Peyer's patch (tissue), 4 donors: ENCODE measurements at regions not wholly inside any gene's neighbourhood (a gene's known extent, or its start where the extent isn't known, plus 50 kb on each side); places are given as distances from the start of the nearest gene placed in this dataset.

Source experiments
- DNase-seq, 3 donors: peaks; one replicate each; pipeline ENCODE4 v3.0.0-alpha.2; 2017 to 2019
- H3K27ac ChIP-seq, 4 donors: fragments of 200-600 bp; sonication (generic); one replicate each; pipeline ENCODE4 v1.5.1; 2016 to 2019
- H3K27me3 ChIP-seq, 2 donors: fragments of 200-600 bp; sonication (generic); one replicate each; pipeline ENCODE4 v1.5.1; 2019
- H3K36me3 ChIP-seq, 3 donors: fragments of 200-600 bp; sonication (generic); one replicate each; pipeline ENCODE4 v1.5.1; 2016 to 2019
- H3K4me1 ChIP-seq, 4 donors: fragments of 200-600 bp; sonication (generic); one replicate each; pipeline ENCODE4 v1.5.1; 2016 to 2019
- H3K4me3 ChIP-seq, 4 donors: fragments of 200-600 bp; sonication (generic); 1 replicate in 3 of 4; 2 replicates in 1 of 4; pipeline ENCODE4 v1.5.1; 2016 to 2019; ENCODE audit warnings: mild to moderate bottlenecking in 1 of 4
- H3K9me3 ChIP-seq, 4 donors: fragments of 200-600 bp; sonication (generic); one replicate each; pipeline ENCODE4 v1.5.1; 2016 to 2019; ENCODE audit warnings: mild to moderate bottlenecking in 1 of 4
- CTCF ChIP-seq, 6 experiments: fragments of 450-650 bp in 4 of 6; fragments of 200-600 bp in 2 of 6; sonication (generic) in 1 of 6; IDR thresholded peaks; one replicate each; pipeline ENCODE4 v1.5.1; 2017 to 2019; ENCODE audit warnings: antibody characterized with exemption in 6 of 6, mild to moderate bottlenecking in 3 of 6, moderate library complexity in 1 of 6
- POLR2A ChIP-seq, 2 donors: fragments of 450-650 bp; IDR thresholded peaks; one replicate each; pipeline ENCODE4 v1.5.1; 2017; ENCODE audit warnings: antibody characterized with exemption in 2 of 2, mild to moderate bottlenecking in 2 of 2, moderate library complexity in 2 of 2

DNA sequence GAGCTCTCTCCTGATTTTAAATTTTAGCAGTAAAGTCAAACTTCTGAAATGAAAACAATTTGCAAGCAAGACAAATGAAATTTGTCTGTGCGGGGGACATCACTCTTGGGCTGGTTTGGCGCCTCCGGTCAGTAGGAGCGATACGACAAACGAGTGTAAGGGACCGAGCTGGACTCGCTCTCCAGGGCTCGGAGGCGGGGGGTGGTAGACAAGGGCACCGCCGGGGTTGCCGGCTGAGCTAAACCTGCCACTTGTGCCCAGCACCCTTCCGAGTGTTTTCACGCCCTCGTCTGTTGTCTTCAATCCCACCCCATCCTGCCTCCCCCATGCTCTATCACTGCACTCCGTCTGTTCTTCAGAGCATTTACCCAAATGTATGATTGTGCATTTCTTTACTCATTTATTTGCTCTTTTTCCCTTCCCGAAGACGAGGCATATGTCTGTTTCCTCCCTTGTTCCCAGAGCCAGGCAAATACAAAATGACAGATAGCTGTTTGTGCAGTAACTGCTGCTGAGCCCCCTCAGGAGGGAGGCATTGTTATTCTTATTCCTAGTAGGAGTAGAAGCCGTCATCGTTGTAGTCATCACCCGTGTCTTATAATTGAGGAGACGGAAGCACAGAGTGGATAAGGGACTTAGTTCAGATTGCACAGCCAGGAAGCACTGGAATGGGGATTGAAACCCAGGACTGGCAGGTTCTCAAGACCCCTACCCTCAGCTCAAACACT lies 62.8 kb upstream of the APCDD1L start:
- Histone ChIP-seq H3K9me3 (no peaks in the 10 kb centered on the region), H3K27ac (no peak overlapping the region), H3K4me1 (no peaks in the 10 kb centered on the region), H3K27me3 (no peaks in the 10 kb centered on the region), H3K4me3 (no peak overlapping the region), H3K36me3 (no peaks in the 10 kb centered on the region)
- TF ChIP-seq POLR2A (IDR thresholded peaks at IDR 0.05) (no peak), CTCF (IDR thresholded peaks at IDR 0.05) (no peak)
- DNase-seq = peak in 1 of 3 donors; percentile 26

DNA sequence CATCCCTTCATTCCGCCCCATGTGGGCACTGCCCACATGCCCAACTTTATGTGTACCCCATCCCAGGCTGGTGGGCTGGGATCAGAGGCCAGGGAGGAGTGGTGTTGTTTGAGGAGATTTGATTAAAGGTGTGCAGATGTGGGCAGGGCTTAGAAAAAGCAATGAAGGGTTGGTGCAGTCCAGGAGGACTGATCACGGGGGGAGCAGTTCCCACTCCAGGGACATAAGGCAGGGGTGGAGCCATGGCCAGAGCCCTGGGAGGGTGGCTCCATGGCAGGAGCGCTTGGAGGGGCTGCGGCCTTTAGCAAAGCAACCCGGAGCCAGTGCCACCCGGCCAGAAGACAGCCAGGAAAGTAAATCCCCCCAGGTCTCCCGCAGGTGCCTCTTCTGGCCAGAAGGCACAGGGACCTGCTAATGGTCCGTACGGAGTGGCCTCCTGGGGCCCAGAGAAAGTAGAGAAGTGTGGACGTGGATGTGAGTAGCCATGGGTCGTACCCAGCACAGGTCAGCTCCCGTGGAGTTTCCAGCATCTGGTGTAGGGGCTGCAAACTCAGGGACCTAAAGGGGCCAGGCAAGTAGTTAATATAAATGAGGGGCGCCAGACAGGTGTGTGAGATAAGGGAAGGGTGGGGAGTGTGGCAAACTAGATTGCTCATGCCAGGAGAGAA lies 62.1 kb upstream of the APCDD1L start:
- Histone ChIP-seq H3K27me3 (no peaks in the 10 kb centered on the region), H3K9me3 (no peaks in the 10 kb centered on the region), H3K4me3 (no peak overlapping the region), H3K4me1 (no peaks in the 10 kb centered on the region), H3K36me3 (no peaks in the 10 kb centered on the region), H3K27ac (no peak overlapping the region)
- DNase-seq = peak in 1 of 3 donors; percentile 18
- TF ChIP-seq POLR2A (IDR thresholded peaks at IDR 0.05) = no peak
- no peak for TF ChIP-seq CTCF (IDR thresholded peaks at IDR 0.05)

DNA sequence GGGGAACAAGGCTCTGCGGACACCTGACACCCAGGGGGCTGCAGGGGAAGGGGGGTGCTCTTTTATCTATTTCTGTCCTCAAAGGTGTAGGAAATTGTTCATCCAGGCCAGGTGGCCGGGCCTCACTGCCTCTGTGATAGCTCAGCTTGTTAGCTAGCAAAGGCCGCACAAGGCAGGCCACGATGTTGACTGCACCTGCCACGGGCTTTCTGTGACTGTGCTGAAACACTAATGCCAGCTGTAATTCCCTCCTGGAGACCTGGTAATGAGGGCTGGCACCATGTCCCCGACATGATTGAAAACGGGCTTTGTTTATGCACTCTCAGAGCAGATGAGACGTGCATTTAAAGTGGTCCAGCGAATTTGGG lies 61.4 kb upstream of the APCDD1L start:
- no peak for DNase-seq

GRCh38 chr20:58575776-58576602 lies 60.8 kb upstream of the APCDD1L start:
- H3K27me3 ChIP-seq = no peaks in the 10 kb centered on the region

More for the DNA sequence above, 61.4 kb upstream of the APCDD1L start:
- Histone ChIP-seq H3K36me3 (no peaks in the 10 kb centered on the region), H3K27ac (no peak overlapping the region), H3K27me3 (no peaks in the 10 kb centered on the region), H3K9me3 (no peaks in the 10 kb centered on the region), H3K4me3 (no peak overlapping the region), H3K4me1 (no peaks in the 10 kb centered on the region)
- no peak for TF ChIP-seq CTCF (IDR thresholded peaks at IDR 0.05)
- no peak for TF ChIP-seq POLR2A (IDR thresholded peaks at IDR 0.05)

DNA sequence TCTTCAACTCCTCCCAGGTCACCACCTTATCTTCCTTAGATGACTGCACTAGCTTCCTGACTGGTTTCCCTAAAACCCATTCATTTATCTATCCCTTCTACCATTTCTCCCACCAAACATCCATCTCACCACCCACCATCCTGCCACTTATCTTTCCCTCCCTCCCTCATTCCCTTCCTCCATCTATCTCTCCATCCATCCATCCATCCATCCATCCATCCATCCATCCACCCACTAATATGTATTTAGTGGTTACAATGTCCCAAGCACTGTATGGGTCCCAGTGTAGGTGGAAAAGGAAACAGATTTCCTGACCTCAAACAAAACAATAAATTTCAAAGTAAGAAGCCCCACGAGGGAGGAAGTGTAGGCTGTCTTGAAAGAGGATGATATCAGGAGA lies 59.3 kb upstream of the APCDD1L start:
- no peak overlapping the region for H3K27ac ChIP-seq
- no peaks in the 10 kb centered on the region for H3K9me3 ChIP-seq
- no peaks in the 10 kb centered on the region for H3K36me3 ChIP-seq
- no peak for DNase-seq
- no peak for TF ChIP-seq POLR2A (IDR thresholded peaks at IDR 0.05)
- TF ChIP-seq CTCF (IDR thresholded peaks at IDR 0.05) = no peak
- no peaks in the 10 kb centered on the region for H3K4me1 ChIP-seq
- H3K4me3 ChIP-seq = no peak overlapping the region
- no peaks in the 10 kb centered on the region for H3K27me3 ChIP-seq

More at GRCh38 chr20:58575776-58576602, 60.8 kb upstream of the APCDD1L start:
- TF ChIP-seq CTCF (IDR thresholded peaks at IDR 0.05) (no peak), POLR2A (IDR thresholded peaks at IDR 0.05) (no peak)
- H3K9me3 ChIP-seq = no peaks in the 10 kb centered on the region
- DNase-seq = no peak
- H3K4me3 ChIP-seq = no peak overlapping the region
- H3K36me3 ChIP-seq = no peaks in the 10 kb centered on the region
- H3K27ac ChIP-seq = no peak overlapping the region
- H3K4me1 ChIP-seq = no peaks in the 10 kb centered on the region
